HG02798 (cell line): ENCODE measurements at regions not wholly inside any gene's neighbourhood (a gene's known extent, or its start where the extent isn't known, plus 50 kb on each side); places are given as distances from the start of the nearest gene placed in this dataset.
"Not testable (repeated sequence)": the region's sequence is repeated elsewhere in the genome, so short reads cannot be mapped to it uniquely, and the experiment has no call there.

Source experiments
- ATAC-seq: cut with Tn5 transposase; IDR thresholded peaks from one replicate; pipeline ENCODE4 v1.9.1; 2021; ENCODE audit warnings: mild to moderate bottlenecking; ENCODE audit not compliant: unreplicated experiment, poor library complexity

DNA sequence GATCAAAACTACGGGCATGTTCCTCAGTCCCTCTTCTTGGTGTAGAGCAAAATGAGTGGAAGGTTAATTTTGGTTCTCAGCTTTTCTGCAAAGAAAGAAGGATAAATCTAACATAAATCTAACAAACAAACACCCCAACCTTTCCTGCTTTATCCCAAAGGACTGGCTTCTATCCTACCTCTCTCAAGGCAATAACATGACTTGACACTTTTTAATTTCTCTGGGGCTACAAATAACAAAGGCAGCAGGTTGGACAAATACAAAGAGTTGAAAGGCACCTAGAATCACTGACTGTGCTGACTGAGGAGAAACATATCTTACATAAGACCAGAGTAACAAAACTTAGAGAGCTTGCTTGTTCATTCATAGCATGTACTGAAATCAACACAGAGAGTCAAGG lies 703.6 kb upstream of the PITX2 start:
- no peak for ATAC-seq

DNA sequence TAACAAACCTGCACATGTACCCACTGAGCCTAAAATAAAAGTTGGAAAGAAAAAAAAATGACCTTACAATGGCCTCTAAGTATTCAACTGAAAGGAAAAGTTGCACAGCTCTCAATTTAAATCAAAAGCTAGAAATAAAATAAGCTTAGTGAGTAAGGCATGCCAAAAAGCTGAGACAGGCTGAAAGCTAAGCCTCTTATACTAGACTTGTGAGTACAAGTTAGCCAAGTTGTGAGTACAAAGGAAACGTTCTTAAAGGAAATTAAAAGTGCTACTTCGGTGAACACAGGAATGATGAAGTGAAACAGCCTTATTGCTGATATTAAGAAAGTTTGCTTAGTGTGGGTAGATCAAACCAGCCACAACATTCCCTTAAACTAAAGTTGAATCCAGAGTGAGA lies 707.9 kb upstream of the PITX2 start:
- no peak for ATAC-seq

DNA sequence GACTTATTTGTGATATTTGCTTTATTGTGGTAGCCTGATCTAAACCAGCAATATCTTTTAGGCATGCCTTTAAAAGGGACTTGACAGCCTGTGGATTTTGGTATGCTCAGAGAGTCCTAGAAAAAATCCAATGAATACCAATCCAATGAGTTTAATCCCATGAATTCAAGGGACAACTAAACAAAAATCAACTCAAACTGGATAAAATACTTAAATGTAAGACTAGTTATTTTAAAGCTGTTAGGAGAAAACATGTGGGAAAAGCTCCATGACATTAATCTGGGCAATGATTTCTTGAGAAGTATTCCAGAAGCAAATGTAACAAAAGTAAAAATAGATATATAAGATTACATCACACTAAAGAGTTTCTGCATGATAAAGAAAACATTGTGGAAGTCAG lies 711.5 kb upstream of the PITX2 start:
- ATAC-seq: no peak

DNA sequence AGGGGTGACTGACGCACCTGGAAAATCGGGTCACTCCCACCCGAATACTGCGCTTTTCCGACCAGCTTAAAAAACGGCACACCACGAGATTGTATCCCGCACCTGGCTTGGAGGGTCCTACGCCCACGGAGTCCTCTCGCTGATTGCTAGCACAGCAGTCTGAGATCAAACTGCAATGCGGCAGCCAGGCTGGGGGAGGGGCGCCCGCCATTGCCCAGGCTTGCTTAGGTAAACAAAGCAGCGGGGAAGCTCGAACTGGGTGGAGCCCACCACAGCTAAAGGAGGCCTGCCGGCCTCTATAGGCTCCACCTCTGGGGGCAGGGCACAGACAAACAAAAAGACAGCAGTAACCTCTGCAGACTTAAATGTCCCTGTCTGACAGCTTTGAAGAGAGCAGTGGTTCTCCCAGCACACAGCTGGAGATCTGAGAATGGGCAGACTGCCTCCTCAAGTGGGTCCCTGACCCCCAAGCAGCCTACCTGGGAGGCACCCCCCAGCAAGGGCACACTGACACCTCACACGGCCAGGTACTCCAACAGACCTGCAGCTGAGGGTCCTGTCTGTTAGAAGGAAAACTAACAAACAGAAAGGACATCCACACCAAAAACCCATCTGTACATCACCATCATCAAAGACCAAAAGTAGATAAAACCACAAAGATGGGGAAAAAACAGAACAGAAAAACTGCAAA lies 714.5 kb upstream of the PITX2 start:
- not testable (repeated sequence) for ATAC-seq

DNA sequence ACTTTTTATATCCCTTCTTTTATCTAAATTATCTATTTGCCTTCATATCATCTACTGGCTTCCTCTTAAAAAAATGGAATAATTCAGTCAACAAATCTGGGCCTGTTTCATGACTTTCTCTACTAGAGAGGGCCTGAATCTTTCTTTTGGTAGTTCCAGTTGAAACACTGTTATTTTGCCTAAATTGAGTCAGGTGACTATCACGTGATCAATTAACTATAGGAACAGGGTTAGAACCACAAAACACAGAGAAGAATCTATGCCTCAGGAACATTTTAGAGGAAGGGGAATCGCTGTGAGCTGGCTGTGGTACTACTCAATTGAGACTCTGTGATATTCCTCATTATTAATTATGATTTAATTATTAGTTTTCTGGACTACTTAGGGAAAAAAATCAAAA lies 736.7 kb upstream of the PITX2 start:
- ATAC-seq: no peak

DNA sequence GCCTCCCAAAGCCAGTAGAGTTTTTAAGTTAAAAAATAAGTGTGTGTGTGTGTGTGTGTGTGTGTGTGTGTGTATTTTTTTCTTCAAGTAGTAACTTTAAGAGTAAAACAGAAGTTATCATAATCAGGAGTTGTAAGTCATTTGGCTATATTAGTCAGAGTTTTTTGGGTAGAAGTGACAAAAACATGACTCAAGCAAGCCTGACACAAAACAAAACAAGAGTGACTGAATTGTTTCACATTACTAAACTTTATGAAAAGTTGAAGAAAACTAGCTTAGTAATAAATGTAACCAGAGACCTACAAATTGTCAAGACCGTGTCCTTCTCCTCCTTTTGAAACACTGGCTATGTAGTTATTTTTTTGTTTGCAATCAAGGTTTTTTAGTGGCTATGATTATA lies 738.0 kb upstream of the PITX2 start:
- no peak for ATAC-seq

DNA sequence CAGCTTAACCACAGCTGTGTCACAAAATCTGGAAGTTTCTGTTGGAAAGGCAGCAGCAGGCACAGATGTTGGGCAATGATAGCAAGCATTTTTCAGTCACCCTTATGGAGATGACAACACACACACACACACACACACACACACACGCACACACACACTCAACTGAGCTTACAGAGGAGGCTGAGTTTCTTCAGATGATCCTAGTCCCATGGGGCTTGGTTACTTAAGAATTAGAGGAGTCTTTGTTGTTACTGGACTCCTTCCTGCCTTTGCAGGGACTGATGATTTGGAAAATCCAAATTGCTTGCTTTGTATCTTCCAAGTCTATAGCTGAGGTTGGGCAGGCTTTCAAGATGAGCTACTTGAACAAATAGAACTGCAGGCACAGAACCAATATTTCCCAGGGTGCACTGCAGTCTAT lies 740.1 kb upstream of the PITX2 start:
- ATAC-seq: no peak

DNA sequence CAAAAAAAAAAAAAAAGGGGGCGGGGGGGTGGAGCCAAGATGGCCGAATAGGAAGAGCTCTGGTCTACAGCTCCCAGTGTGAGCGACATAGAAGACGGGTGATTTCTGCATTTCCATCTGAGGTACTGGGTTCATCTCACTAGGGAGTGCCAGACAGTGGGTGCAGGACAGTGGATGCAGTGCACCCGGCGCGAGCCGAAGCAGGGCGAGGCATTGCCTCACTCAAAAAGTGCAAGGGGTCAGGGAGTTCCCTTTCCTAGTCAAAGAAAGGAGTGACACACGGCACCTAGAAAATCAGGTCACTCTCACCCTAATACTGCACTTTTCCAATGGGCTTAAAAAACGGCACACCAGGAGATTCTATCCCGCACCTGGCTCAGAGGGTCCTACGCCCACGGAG lies 755.0 kb upstream of the PITX2 start:
- ATAC-seq: not testable (repeated sequence)

DNA sequence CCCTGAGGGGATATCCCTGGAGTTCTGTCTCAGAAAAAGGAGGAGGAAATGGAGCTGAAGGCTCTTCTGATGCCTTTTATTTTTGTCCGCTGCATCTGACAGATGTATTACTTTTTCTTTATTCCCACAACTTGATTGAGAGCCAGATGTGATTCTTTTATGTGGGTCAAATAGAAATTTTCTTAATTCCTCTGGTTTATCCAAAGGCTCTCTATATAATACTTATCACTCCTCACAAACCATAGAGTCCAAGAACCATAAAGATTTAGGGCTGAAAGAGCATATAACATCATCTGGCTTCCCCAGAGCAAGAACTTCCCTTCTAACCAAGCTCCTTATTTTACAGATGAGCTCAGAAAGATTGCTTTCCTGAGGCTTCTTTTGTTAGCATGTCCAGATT lies 756.7 kb upstream of the FAM241A start:
- no peak for ATAC-seq

DNA sequence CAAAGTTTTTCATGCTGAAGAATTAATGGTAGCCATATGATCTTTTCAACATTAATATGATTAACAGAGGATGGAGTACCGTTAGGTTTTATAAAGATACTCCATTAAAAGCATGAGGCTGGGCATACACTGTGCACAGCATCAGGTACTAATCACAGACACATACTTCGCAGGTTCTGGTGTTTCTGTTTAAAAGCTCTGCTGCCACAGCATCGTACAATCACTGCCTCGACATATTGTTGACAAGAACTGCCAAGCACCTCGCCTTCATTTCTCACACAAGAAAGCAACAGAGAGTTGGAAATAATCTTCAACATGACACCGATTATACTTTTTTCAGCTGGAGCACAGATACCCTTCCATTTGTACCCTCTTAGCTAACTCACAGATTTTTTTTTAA lies 753.4 kb upstream of the FAM241A start:
- no peak for ATAC-seq

DNA sequence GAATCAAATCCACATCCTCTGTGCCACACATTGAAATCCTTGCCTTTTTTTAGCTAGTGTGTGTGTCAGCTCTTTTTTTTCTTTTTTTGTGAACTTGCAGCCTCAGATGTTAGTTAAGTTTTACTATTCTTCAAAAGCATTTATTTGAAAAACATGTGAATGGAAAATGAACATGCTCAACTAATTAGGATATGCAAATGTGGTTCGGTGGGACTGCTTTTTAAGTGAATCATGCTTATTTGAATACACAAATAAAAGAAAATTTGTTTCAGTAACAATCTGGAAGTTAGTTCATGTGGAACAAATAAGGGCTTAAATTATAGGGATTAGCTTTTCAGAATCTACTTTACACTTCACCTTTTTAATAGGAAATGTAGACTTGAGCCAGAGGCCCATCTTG lies 751.5 kb upstream of the FAM241A start:
- no peak for ATAC-seq

DNA sequence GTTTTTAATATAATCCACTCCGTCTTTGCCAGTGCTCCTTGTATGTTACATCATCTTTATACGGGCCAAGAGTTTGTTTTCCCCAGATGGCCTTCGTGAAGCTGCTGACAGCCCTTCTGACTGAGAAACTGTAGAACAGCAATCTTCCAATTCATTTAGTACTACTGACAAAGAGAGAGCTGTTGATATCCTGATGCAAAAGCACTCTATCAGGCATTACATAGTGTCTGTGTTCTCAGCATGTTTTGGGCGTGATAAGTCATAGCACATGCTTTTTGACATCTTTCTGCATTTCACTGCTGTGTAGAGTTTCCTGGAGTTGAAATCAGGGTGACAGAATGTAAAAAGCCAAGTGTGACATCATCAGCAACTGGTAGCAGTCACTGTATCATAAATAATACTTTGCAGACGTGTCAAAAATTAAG lies 746.3 kb upstream of the FAM241A start:
- no peak for ATAC-seq

DNA sequence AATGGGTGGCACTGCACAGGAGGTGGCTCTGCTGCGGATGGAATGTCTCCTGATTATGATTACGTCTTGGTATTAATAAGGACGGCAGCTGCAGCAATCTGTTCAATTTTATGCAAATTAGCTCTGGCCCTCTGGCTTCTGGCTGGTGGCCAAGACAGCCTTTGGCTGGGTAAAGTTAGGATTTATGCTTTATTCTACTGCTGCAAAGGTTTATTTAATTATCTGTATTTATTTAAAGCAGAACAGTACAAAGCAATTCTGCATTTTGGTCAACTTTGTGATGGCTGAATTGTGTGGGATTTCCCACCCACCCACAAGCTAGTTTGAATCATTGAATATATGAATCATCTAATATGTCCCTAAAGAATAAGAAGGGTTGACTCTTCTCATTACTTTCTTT lies 745.6 kb upstream of the FAM241A start:
- ATAC-seq: no peak

DNA sequence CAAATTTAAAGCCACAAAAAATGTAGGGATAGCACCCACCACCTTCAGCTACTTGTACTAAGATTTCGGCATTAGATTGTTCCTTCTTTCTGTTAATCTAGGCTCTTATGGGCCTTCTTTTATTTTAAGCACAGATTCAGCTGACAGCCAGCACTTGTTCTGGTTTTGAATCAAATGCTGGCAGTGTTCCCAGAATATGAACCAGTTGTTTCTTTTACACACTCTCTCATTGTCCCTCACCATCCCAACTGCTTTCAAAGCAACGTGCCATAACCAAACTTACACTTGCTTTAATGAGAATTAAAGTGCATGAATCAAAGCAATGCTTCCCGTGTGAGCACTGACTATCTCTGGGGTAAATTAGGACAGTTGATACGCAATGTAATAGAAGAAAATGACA lies 744.5 kb upstream of the FAM241A start:
- ATAC-seq: no peak

DNA sequence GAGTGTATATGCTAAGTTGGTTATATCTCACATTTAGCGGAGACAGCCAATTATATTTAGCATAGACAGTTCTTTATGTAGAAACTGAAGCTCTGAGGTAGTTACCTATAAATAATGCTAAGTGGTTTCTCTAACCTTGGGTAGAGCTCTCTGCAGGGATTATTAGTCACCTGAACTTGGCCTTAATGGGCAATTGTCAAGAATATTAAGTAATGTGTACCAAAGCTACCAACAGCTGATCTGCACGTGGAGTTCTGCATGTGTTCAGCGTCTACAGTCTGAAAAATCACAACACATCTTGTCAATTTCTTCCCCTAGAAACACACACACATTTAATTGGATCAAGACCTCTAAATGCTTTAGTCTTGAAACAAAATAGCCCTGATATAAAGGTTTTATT lies 740.6 kb upstream of the FAM241A start:
- no peak for ATAC-seq

DNA sequence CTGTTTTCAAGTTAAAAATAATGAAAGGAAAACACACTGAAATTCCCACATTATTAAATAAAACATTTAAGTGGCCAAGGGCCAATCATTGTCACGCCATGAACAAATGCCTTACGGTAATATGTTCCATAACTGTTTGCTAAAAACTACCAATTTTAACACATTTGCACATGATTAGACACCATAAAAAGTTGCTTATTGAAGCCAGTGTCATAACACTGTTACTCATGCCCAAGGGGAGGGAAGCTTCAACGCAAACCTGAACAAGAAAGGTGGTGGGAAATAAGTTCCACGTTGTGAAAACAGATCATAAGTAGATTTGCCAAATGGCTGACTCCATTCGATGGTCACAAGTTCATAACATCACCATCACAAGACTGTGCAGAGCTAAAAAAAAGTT lies 739.3 kb upstream of the FAM241A start:
- no peak for ATAC-seq

DNA sequence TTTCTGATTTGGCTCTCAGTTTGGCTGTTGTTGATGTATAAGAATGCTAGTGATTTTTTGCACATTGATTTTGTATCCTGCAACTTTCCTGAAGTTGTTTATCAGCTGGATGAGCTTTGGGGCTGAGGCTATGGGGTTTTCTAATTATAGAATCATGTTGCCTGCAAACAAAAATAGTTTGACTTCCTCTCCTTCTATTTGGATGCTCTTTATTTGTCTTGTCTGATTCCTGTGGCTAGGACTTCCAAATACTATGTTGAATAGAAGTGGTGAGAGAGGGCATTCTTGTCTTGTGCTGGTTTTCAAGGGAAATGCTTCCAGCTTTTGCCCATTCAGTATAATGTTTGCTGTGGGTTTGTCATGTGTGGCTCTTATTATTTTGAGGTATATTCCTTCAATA lies 734.7 kb upstream of the FAM241A start:
- no peak for ATAC-seq

DNA sequence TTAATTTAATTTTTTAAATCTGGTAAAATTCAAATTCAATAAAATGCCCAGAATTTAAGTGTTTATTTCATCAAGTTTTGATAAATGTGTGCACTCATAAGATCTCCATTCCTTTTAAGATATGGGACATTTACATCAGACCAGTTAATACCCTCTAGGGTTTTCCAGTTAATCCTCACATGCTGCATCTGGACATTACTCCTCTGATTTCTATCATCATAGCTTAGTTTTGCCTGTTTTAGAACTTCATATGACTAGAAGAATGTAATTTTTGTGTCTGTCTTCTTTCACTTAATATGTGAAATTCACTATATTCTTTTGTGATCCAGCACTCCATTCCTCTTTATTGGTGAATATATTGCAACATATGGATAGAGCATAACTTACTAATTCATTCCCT lies 727.7 kb upstream of the FAM241A start:
- ATAC-seq: no peak

DNA sequence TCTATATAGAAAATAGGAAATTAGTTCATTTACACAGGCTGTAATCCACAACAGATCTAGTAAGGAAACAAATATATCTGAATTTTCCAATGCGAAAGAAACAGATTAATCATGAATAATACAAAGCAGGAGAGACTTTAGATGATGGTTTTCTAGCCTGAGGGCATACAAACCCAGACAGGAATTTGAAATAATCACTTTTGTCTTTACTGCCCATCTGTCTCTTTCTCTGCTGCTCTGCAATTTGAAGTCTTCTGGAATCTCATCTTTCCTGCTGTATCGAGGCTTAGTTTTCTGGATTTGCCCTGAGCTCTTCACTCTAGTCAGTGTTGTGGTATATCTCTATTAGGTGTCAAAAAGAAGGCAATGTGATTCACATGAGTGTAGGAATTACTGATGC lies 711.8 kb upstream of the FAM241A start:
- ATAC-seq: no peak

DNA sequence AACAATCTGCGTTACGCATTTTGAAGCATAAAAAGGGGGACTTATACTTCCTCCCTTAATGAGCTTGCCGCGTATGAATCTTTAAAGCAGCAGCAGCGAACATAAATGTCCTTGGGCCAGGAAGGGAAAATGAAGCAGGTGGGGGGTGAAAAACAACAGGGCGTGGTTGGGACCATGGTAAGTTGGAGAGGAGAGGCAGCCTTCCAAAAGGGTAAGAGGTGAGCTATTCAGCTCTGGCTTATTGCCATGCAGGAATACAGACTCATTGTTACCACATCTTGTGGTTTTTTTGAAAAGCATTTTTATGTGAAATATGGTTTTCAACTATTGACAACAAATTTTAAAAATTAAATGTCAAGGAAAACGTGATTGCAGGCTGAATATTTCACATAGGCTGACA lies 710.7 kb upstream of the FAM241A start:
- ATAC-seq: no peak

DNA sequence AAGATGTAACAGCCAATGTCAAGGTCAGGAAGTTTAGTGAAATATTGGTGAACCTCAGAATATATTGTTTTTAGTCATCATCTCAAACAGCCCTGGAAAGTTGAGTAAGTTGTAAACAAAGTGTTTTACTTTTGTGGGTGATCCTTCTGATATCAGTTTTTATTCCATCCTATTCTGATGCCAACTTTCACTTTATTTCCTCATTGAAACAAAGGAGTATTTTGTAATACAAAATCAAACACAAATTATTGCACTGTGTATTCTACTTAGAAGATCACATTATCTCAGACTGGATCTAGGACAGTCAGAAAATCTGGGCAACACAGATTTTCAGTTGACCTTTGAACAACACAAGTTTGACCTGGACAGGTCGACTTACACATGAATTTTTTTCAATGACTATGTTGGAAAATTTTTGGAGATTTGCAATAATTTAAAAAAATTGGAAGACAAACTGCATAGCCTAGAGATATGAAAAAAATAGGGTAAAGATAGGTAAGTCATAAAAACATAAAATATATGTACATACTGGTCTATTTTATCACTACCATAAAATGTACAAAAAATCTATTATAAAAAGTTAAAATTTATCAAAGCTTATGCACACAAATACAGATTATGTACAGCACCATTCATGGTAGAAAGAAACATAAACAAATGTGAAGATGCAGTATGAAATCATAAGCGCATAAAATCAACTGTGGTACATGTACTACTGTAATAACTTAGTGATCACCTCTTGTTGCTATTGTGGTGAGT lies 709.1 kb upstream of the FAM241A start:
- ATAC-seq: no peak

DNA sequence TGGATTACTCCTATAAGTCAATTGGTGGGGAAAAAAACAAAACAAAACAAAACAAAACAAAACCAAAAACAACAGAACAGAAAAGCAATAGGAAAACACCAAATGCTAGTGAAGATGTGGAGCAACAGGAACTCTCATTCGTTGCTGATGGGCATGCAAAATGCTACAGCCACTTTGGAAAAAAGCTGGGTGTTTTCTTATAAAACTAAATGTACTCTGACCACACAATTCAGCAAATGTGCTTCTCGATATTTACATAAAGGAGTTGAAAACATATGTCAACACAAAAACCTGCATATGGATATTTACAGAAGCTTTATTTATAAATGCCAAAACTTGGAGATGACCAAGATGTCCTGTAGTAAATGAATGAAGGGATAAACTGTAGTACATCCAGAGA lies 703.6 kb upstream of the FAM241A start:
- ATAC-seq: no peak
